ENCODE measurements at regions not wholly inside any gene's neighbourhood (a gene's known extent, or its start where the extent isn't known, plus 50 kb on each side); places are given as distances from the start of the nearest gene placed in this dataset.

DNA sequence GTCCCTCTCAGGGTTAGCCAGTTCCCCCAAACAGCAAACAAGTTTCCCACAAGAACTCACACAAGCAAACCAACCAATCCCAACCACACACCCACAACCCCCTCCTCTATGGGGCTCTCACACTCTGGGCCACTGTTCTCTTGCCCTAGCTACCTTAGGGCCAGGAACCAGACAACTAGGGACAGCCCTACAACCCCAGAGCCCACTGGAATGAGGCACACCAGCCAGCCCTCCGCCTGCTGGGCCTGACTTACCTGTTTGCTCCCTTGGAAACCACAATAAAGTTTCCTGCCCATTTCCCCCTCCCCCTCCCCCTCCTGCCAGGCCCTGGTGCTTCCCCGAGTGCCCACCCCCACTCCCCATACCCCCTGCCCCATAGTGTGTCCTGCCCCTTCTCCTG is 132.6 kb downstream of the WDR11 start:
- no peak for DNase-seq (ENCODE audit: low spot score)

- DNase-seq (ENCODE audit: low spot score) = no peak
Measured at GRCh38 chr10:120984221-120984620, 133.1 kb downstream of the WDR11 start.

- DNase-seq (ENCODE audit: low spot score) = no peak
Measured at GRCh38 chr10:120987359-120987758, 136.2 kb downstream of the WDR11 start.

- no peak for DNase-seq (ENCODE audit: low spot score)
Measured at GRCh38 chr10:120988751-120989150, 137.6 kb downstream of the WDR11 start.

DNA sequence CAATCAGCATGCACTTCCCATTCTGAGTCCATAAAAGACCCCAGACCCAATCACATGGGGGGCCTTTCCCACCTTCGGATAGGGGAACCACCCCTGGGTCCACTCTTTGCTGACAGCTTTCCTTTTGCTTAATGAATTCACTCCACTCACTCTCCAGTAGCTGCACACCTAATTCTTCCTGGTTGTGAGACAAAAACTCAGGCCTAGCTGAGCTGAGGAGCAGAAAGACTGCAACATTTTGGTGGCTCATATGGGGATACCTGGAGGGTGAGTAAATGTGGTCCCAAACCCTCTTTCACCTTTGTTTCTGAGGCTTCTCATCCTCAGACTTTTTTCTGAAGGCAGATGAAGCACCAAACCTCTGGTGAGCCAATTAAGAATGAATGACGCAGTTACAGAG is 138.1 kb downstream of the WDR11 start:
- DNase-seq (ENCODE audit: low spot score) = no peak

DNA sequence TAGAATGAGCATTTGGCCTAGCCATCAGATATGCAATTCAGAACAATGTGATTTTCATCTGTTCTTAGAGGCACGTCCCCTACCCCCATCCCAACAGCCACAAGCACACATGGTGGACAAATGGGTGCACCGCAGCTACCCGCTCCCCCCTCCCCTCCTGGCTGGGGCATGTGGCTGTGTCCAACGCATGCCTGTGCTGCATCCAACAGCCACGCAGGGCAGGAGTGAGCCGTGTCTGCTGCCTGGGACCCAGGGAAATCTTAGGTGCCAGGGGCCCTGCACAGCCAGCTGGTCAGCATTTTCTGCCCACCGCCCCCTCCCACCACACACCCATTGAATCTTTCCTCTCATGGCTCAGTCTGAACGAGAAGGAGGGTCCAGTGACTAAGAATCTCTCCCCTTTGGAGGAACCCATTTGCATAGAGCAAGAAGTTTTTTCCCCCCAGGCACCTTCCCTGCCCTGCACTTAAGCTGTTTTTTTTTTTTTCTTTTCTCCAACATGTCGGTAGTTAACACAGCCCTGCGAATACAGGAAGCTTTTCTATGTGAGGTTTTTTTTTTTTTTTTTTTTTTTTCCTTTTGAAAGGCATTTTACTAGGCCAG is 138.9 kb downstream of the WDR11 start:
- DNase-seq (ENCODE audit: low spot score) = no peak

DNA sequence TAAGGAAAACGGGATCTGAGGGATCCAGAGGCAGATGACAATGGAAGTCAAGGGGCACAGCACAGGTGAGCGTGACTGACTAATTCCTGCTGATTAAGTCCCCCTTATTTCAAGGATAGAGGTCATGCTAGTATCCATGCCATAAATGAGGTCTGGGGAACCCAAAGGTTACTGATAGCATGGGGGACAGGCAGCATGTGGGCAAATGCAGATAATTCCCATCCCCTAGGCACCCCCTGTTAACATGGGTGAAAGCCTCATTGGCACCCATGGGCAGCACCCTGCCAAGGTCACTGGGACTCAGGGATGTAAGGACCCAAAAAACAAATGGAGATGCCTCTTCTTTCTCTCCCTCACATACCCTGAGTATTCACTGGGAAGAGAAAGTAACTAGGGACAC is 139.7 kb downstream of the WDR11 start:
- DNase-seq (ENCODE audit: low spot score) = no peak

GRCh38 chr10:120993089-120993488 is 141.9 kb downstream of the WDR11 start:
- no peak for DNase-seq (ENCODE audit: low spot score)

- no peak for DNase-seq (ENCODE audit: low spot score)
Measured at GRCh38 chr10:120995768-120996167, 144.6 kb downstream of the WDR11 start.

GRCh38 chr10:120996456-120997034 is 145.4 kb downstream of the WDR11 start:
- no peak for DNase-seq (ENCODE audit: low spot score)

GRCh38 chr10:120997313-120997712 is 146.2 kb downstream of the WDR11 start:
- no peak for DNase-seq (ENCODE audit: low spot score)

GRCh38 chr10:120997756-120998155 is 146.6 kb downstream of the WDR11 start:
- DNase-seq (ENCODE audit: low spot score) = no peak

DNA sequence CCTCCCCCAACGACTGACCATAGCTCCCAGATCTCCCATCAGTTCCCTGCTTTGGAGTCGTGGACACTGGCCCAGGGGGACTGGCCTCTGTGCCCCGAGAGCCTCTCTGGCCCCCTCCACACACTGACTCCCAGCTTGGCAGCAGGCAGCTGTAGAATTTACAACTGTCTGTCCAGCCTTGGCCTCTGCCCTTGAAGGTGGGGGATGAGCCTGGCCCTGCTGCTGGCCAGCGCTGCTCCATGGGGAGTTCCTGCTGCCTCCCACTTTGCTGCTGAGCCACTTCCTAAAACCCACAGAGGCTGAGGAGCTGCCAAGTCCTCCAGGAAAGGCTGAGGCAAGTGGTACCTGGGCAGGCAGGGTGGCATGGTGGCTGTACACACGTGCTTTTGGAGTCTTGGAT is 147.1 kb downstream of the WDR11 start:
- no peak for DNase-seq (ENCODE audit: low spot score)

GRCh38 chr10:120998782-120999285 is 147.7 kb downstream of the WDR11 start:
- no peak for DNase-seq (ENCODE audit: low spot score)

DNA sequence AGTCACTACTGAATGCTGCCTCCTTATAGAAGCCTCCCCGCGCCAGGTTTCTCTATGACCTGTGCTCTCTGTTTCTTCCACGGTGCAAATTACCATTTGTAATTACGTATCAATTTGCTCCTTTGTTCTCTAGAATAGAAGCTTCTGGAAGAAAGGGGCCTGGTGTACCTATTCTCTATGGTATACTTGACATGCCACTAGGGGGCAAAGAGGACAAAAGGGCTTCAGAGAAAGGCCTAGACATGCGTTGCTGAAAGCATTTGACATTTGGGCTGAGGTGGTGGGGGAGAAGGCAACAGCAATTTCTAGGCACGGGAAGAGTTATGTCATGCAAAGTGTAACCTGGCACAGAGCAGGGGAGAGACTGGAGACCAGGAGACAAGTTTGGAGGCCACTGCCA is 148.7 kb downstream of the WDR11 start:
- DNase-seq (ENCODE audit: low spot score) = no peak

- no peak for DNase-seq (ENCODE audit: low spot score)
Measured at GRCh38 chr10:121002586-121003205, 151.5 kb downstream of the WDR11 start.

DNA sequence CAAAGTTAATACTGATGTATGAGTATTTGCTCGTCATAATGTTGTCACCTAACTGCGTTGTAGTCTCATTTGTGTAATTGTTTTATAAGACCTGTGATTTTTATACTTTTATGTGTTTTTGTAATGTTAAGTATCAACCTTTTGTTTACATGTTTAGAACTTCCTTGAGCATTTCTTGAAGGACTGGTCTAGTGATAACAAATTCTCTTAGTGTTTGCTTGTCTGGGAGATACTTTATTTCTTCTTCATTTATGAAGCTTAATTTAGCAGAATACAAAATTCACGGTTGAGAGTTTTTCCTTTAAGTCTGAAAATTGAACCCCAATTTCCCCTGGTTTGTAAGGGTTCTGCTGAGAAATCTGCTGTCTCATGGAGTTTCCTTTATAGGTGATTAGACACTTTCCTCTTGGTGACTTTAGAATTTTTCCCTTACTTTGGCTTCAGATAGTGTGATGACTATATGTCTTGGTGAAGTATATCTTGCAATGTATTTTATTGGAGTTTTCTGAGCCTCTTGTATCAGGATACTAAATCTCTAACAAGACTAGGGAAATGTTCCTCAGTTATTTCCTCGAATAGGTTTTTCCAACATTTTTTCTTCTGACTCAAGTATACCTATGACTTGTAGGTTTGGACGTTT is 154.9 kb downstream of the WDR11 start:
- no peak for DNase-seq (ENCODE audit: low spot score)

- DNase-seq (ENCODE audit: low spot score) = no peak
Measured at GRCh38 chr10:121007264-121007663, 156.1 kb downstream of the WDR11 start.

GRCh38 chr10:121015916-121016315 is 164.8 kb downstream of the WDR11 start:
- no peak for DNase-seq (ENCODE audit: low spot score)

DNA sequence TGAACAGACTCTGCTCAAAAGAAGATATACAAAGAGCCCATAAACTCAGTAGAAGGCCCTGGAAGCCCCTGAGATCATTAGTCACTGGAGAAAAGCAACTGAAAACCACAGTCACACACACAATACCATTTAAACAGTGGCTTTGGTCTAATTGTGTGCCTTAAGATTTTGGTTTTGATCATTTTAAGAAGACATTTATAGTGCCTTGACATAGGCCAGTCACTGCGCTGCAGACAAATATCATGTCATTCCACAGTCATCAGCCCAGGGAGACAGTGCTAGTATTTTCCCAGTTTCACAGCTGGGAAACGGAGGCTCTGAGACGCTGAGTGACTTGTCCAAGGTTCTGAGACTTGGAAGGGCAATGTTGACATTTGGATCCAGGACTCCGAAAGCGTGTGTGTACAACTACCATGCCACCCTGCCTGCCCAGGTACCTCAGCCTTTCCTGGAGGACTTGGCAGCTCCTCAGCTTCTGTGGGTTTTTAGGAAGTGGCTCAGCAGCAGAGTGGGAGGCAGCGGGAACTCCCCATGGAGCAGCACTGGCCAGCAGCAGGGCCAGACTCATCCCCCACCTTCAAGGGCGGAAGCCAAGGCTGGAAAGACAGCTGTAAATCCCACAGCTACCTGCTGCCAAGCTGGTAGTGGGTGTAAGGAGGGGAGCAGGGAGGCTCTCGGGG is 173.9 kb downstream of the WDR11 start:
- DNase-seq (ENCODE audit: low spot score) = no peak

- DNase-seq (ENCODE audit: low spot score) = no peak
Measured at GRCh38 chr10:121025731-121026130, 174.6 kb downstream of the WDR11 start.

GRCh38 chr10:121027371-121027770 is 176.2 kb downstream of the WDR11 start:
- DNase-seq (ENCODE audit: low spot score) = no peak

- DNase-seq (ENCODE audit: low spot score) = no peak
Measured at GRCh38 chr10:121032460-121032859, 181.3 kb downstream of the WDR11 start.
